ENCODE measurements at regions not wholly inside any gene's neighbourhood (a gene's known extent, or its start where the extent isn't known, plus 50 kb on each side); places are given as distances from the start of the nearest gene placed in this dataset.

DNA sequence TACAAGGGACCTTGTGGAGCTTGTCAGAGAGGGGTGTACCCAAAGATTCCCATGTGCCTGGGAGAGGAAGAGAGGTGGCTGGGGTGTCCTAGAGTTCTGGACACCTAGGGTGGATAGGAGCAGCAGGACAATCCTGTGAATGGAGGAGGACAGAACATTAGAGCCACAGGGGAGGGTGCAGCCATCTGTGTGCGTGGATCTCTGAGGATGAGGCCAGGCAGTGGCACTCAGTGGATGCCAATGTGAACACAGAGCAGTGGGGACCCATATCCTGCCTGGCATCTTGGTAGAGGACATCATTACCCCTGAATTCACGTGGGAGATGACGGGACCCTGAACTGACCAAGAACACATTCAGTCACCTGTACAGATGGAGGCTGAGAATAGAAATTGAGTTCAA is 205.3 kb downstream of the CD83 start:
- ATAC-seq (ENCODE audit: insufficient read depth, low FRiP score) = no peak
- 90 to 97% methylated on average over 3 of the region's 3 CpGs for WGBS, 2 donors
- Histone ChIP-seq H3K4me1 (ENCODE audit: control insufficient read depth in 5 of 5, insufficient read depth in 5 of 5, low read length in 5 of 5) (peaks cover 0 to 19% (median 0%) of the 10 kb centered on the region in 5 donors), H3K4me3 (no peak overlapping the region), H3K9me3 (ENCODE audit: control insufficient read depth in 4 of 4, insufficient read depth in 3 of 4, low read length in 3 of 4) (no peaks in the 10 kb centered on the region), H3K27me3 (ENCODE audit: control insufficient read depth in 3 of 3, insufficient read depth in 3 of 3, low read length in 2 of 3) (no peaks in the 10 kb centered on the region), H3K36me3 (ENCODE audit: control insufficient read depth in 4 of 4, insufficient read depth in 4 of 4, low read length in 4 of 4) (no peaks in the 10 kb centered on the region), H3K9ac (ENCODE audit: insufficient read depth in 1 of 2, low read length in 2 of 2) (no peak overlapping the region), H3K27ac (ENCODE audit: low read depth in 1 of 2, low read length in 1 of 2) (no peak overlapping the region)
- TF ChIP-seq, protein P1, sequence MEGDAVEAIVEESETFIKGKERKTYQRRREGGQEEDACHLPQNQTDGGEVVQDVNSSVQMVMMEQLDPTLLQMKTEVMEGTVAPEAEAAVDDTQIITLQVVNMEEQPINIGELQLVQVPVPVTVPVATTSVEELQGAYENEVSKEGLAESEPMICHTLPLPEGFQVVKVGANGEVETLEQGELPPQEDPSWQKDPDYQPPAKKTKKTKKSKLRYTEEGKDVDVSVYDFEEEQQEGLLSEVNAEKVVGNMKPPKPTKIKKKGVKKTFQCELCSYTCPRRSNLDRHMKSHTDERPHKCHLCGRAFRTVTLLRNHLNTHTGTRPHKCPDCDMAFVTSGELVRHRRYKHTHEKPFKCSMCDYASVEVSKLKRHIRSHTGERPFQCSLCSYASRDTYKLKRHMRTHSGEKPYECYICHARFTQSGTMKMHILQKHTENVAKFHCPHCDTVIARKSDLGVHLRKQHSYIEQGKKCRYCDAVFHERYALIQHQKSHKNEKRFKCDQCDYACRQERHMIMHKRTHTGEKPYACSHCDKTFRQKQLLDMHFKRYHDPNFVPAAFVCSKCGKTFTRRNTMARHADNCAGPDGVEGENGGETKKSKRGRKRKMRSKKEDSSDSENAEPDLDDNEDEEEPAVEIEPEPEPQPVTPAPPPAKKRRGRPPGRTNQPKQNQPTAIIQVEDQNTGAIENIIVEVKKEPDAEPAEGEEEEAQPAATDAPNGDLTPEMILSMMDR (IDR thresholded peaks at IDR 0.05; ENCODE audit: control extremely low read depth, extremely low read depth) = no peak
- no peak for DNase-seq

DNA sequence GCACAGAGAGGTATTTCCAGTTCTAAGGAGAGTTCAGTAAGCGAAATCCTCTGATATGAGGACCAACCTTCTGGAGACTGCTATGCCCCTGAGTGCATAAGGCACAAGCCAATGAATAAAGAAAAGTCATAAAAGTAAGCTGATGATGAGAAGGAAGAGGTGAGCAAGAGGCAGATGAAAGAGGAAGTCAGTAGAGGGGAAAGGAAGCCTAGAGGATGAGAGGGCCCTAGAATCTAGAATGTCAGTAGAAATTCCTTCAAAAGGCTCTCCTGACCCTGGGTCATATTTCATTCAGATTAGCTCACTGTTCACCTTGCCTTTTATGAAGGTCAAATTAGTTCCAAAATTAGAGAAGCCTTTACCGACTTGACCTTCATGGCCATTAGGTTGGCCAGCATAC is 209.2 kb downstream of the CD83 start:
- Histone ChIP-seq H3K9ac (ENCODE audit: insufficient read depth in 1 of 2, low read length in 2 of 2) (no peak overlapping the region), H3K4me3 (no peak overlapping the region), H3K27me3 (ENCODE audit: control insufficient read depth in 3 of 3, insufficient read depth in 3 of 3, low read length in 2 of 3) (no peaks in the 10 kb centered on the region), H3K4me1 (ENCODE audit: control insufficient read depth in 5 of 5, insufficient read depth in 5 of 5, low read length in 5 of 5) (peaks cover 0 to 8% (median 0%) of the 10 kb centered on the region in 5 donors), H3K27ac (ENCODE audit: low read depth in 1 of 2, low read length in 1 of 2) (no peak overlapping the region), H3K36me3 (ENCODE audit: control insufficient read depth in 4 of 4, insufficient read depth in 4 of 4, low read length in 4 of 4) (no peaks in the 10 kb centered on the region), H3K9me3 (ENCODE audit: control insufficient read depth in 4 of 4, insufficient read depth in 3 of 4, low read length in 3 of 4) (peaks cover 0 to 1% (median 0%) of the 10 kb centered on the region in 4 donors)
- no peak for DNase-seq
- no peak for ATAC-seq (ENCODE audit: insufficient read depth, low FRiP score)
- TF ChIP-seq, protein P1 (IDR thresholded peaks at IDR 0.05; ENCODE audit: control extremely low read depth, extremely low read depth) = no peak
- 93 to 100% methylated on average over 2 of the region's 2 CpGs for WGBS, 2 donors

DNA sequence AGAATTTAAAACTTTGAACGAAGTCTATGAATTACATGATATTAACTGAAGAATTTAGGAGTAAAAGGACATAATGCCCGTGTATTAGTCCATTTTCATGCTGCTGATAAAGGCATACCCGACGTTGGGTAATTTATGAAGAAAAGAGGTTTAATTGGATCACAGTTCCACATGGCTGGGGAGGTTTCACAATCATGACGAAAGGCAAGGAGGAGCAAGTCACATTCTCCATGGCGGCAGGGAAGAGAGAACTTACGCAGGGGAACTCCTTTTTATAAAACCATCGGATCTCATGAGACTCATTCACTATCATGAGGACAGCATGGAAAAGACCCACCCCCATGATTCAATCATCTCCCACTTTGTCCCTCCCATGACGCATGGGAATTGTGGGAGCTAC is 210.6 kb downstream of the CD83 start:
- no peaks in the 10 kb centered on the region for H3K36me3 ChIP-seq (ENCODE audit: control insufficient read depth in 4 of 4, insufficient read depth in 4 of 4, low read length in 4 of 4)
- ATAC-seq (ENCODE audit: insufficient read depth, low FRiP score) = no peak
- TF ChIP-seq, protein P1 (IDR thresholded peaks at IDR 0.05; ENCODE audit: control extremely low read depth, extremely low read depth) = no peak
- no peak for DNase-seq
- H3K4me3 ChIP-seq = no peak overlapping the region
- peaks cover 0 to 1% (median 0%) of the 10 kb centered on the region in 4 donors for H3K9me3 ChIP-seq (ENCODE audit: control insufficient read depth in 4 of 4, insufficient read depth in 3 of 4, low read length in 3 of 4)
- peaks cover 0 to 6% (median 0%) of the 10 kb centered on the region in 5 donors for H3K4me1 ChIP-seq (ENCODE audit: control insufficient read depth in 5 of 5, insufficient read depth in 5 of 5, low read length in 5 of 5)
- 90 to 91% methylated on average over 9 of the region's 9 CpGs for WGBS, 2 donors
- H3K9ac ChIP-seq (ENCODE audit: insufficient read depth in 1 of 2, low read length in 2 of 2) = no peak overlapping the region
- no peak overlapping the region for H3K27ac ChIP-seq (ENCODE audit: low read depth in 1 of 2, low read length in 1 of 2)
- no peaks in the 10 kb centered on the region for H3K27me3 ChIP-seq (ENCODE audit: control insufficient read depth in 3 of 3, insufficient read depth in 3 of 3, low read length in 2 of 3)
